Activated CD8-positive, alpha-beta memory T cell treated with anti-CD3 and anti-CD28 coated beads for 36 hours (primary cell): ENCODE measurements at regions not wholly inside any gene's neighbourhood (a gene's known extent, or its start where the extent isn't known, plus 50 kb on each side); places are given as distances from the start of the nearest gene placed in this dataset.

Experiments
- CTCF ChIA-PET: fragments of 350-600 bp; sonication (Branson Sonifier 250); formaldehyde crosslinking; loops from one replicate; lab custom pipeline; 2021; ENCODE audit warnings: antibody characterized with exemption; lab: Charles Lee
- POLR2A ChIA-PET: fragments of 350-600 bp; sonication (Branson Sonifier 250); formaldehyde crosslinking; loops from one replicate; lab custom pipeline; 2021; ENCODE audit warnings: antibody characterized with exemption; lab: Charles Lee

- ChIA-PET CTCF (no interaction called here), POLR2A (no interaction called here)
These were observed 379.0 kb downstream of the STIM2 start for GRCh38 chr4:27239641-27240040.

GRCh38 chr4:27242217-27242616 lies 381.6 kb downstream of the STIM2 start:
- ChIA-PET CTCF (no interaction called here), POLR2A (no interaction called here)

DNA sequence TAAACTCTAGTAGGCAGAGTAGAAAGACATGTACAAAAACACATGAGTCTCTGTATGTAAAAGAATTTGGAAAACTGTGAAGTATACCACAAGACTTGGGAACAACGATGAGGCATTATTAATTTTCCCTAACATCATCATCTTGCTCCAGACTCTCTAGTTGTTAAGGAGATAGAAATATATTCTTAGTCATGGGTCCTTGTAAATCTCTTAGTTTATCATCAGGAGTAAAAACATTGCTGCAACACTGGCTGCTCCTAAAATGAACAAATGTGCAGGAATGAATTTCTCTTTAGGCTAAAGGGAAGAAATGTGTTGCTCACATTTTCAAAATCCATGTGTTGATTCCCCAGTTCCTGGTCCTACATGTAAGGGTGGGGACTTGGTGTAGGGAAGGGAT lies 384.6 kb downstream of the STIM2 start:
- POLR2A ChIA-PET = no interaction called here
- CTCF ChIA-PET = no interaction called here

- CTCF ChIA-PET = no interaction called here
- POLR2A ChIA-PET = no interaction called here
These were observed 388.2 kb downstream of the STIM2 start for GRCh38 chr4:27248829-27249228.

DNA sequence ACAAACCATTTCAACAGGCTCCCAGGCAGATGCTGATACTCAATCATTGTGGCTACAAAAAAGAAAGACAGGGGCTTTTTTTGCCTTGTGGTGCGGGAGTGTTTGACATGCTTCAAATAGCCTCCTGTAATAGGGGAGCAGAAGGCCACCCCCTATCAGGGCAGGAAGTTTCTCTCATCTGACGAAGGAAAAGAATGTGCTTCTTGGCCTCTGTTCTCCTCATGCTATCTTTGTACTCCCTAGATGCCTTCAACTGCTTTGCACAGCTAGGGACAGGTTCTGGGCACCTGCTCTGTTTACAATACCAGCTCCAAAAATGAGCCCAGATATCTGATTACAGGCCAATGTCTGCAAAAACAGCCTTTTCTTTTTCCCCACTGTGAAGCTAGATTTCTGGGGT lies 391.1 kb downstream of the STIM2 start:
- ChIA-PET POLR2A (interaction anchor here (0.7 kb wide), 1 partner anchor 791 kb away, joined by 3 read pairs; no protein-coding TSS in a partner anchor), CTCF (no interaction called here)

GRCh38 chr4:27267339-27267969 lies 406.8 kb downstream of the STIM2 start:
- ChIA-PET CTCF (no interaction called here), POLR2A (no interaction called here)

- ChIA-PET POLR2A (no interaction called here), CTCF (no interaction called here)
These were observed 407.3 kb downstream of the STIM2 start for GRCh38 chr4:27267970-27268355.

DNA sequence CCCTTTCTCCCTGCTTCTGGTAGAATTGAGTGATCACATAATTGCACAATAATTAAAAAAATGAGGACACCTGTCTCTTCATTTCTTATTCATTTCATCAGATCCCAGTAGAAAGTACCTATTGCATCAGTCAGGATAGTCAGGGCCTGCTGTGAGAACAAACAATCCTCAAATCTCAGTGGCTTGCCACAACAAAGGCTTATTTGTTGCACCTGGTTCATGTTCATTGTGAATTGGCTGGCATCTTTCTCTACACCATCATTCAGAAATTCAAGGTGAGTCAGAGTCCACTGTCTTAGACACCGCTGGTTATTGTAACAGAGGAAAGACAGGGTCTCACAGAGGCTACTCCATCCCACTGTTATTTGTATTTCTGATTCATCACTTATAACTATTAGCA lies 409.8 kb downstream of the STIM2 start:
- ChIA-PET CTCF (no interaction called here), POLR2A (no interaction called here)

DNA sequence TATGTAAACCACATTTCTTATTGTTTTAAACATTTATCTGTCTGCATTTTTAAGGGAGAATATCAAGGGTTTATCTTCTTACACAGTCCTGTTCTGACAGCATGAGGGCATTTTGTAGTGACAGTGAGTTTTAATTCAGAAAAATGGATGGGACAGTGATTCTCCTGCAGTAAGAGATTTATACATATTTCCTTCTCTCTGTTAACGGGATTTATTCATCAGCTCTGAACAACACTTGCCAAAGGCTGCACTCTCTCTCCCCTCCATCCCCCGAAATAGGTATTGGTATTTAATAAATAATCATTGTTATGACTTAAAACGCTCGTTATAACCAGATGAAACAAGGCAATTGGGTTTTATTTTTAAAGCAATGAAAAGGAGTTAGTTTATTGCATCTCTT lies 410.9 kb downstream of the STIM2 start:
- CTCF ChIA-PET = no interaction called here
- POLR2A ChIA-PET = no interaction called here

DNA sequence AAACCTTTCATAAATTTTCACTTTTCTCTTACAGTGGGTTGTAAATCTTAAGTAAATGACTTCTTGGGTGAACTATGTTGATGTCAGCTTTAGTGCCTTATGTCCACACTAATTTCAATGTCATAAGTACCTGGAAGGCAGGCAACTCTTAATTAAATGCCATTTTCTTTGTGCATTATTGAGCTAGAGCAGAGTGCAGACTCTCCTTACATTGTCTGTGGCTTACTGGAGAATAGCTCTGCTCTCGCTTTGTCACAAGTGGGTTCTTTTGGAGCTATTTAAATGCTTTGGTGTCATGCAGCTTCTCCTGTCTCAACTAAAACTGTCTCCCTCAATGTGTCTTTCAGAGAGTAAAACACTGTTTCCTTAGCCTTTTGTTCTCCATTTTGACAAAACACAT lies 411.6 kb downstream of the STIM2 start:
- ChIA-PET POLR2A (no interaction called here), CTCF (no interaction called here)

GRCh38 chr4:27276307-27277073 lies 415.8 kb downstream of the STIM2 start:
- ChIA-PET CTCF (no interaction called here), POLR2A (no interaction called here)

GRCh38 chr4:27278615-27279375 lies 418.2 kb downstream of the STIM2 start:
- ChIA-PET POLR2A (no interaction called here), CTCF (no interaction called here)

GRCh38 chr4:27288496-27288895 lies 427.9 kb downstream of the STIM2 start:
- CTCF ChIA-PET = no interaction called here
- POLR2A ChIA-PET = no interaction called here

DNA sequence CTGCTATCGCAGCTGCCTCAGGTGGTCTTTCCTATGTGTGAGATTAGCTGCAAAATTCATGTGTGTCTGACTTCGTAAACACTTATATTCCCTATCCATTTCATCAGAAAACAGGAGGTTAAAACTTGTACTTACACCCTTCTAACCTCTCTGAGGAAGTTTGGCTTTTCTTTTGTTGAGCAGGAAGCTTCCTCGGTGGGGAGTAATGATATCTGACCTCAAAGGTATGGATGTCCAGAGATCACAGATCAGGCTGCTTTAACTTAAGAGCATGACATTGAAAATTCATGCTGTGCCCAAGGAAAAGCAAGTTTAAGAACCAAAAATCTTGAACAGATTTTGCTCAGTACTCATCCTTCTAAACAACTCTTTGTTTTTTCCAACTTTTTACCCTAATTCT lies 429.1 kb downstream of the STIM2 start:
- POLR2A ChIA-PET = no interaction called here
- CTCF ChIA-PET = no interaction called here

GRCh38 chr4:27293831-27294230 lies 433.2 kb downstream of the STIM2 start:
- ChIA-PET CTCF (no interaction called here), POLR2A (no interaction called here)

DNA sequence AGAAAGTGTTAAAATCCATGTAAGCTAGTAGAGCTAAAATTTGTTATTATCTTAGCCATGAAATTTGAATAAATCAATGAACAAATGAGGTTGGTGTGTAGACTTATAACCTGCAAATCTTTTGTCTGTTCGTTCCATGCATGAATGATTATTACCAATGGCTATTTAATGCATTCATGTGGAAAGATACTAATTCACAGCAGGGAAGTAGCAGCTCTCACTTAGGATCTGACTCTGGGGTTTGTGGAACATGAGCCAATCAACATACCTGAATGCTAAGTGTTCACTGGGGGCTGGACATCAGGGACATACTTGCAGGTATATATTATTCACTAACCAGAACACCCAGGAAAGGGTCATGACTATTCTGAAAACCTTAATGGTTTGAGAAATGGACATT lies 444.1 kb downstream of the STIM2 start:
- CTCF ChIA-PET = interaction anchor here (0.6 kb wide), 1 partner anchor 115 kb away, joined by 5 read pairs; no protein-coding TSS in a partner anchor
- POLR2A ChIA-PET = no interaction called here

DNA sequence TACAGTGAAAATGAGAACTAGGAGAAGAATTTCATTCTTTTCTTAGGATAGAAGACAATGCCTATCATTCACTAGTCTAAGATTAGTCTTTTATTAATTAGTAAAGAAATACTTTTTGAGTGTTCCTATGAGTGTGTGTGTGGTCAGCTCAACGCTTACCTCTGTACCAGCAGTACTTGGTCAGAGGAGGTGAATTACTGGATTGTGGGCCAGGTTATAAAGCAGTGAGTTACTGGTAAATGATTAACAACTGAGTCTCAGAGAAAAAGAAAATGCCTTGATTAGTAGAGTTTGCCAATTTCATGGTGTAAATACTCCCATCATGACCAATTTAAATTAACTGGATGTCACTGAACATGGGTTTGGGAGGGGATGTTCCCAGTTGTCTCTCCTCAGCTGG lies 444.6 kb downstream of the STIM2 start:
- ChIA-PET CTCF (no interaction called here), POLR2A (no interaction called here)

GRCh38 chr4:27308379-27308778 lies 447.7 kb downstream of the STIM2 start:
- ChIA-PET POLR2A (no interaction called here), CTCF (no interaction called here)

- ChIA-PET CTCF (no interaction called here), POLR2A (no interaction called here)
These were observed 455.0 kb downstream of the STIM2 start for GRCh38 chr4:27315625-27316024.

DNA sequence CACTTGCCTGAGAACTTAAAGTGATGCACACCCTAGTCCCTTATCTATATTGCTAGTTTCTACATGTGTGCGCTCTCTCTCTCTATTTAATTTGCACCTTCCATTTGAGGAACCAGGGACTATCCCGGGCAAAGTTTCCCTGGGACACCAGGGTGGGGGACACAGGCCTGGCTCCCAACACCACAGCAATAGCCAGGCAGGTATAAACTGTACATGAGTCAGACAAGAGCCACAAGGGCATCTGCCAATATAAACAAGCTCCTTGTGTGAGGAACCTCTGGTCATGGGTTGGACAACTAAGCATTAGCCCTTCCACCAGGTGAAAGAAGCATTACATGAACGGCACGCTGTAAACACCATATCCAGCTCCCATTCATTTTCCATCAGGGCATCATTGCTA lies 455.5 kb downstream of the STIM2 start:
- ChIA-PET CTCF (no interaction called here), POLR2A (no interaction called here)

- CTCF ChIA-PET = interaction anchor here (1.1 kb wide), 1 partner anchor 270 kb away, joined by 3 read pairs; no protein-coding TSS in a partner anchor
- POLR2A ChIA-PET = no interaction called here
These were observed 458.1 kb downstream of the STIM2 start for GRCh38 chr4:27318740-27319139.
